VCaP (cell line): ENCODE measurements at regions not wholly inside any gene's neighbourhood (a gene's known extent, or its start where the extent isn't known, plus 50 kb on each side); places are given as distances from the start of the nearest gene placed in this dataset.

Experiments
- H3K27ac ChIP-seq: fragments of 450-650 bp; 2 replicates; pipeline ENCODE4 v1.5.1; 2017
- CTCF ChIP-seq: fragments of 450-650 bp; conservative IDR thresholded peaks from 2 replicates; pipeline ENCODE4 v1.5.1; 2017; ENCODE audit warnings: mild to moderate bottlenecking, moderate library complexity

- H3K27ac ChIP-seq = no peak overlapping the region
- TF ChIP-seq CTCF = no peak
Observed at GRCh38 chr3:110262896-110263295, 808.7 kb upstream of the NECTIN3 start.

GRCh38 chr3:110265302-110265701 is 806.3 kb upstream of the NECTIN3 start:
- no peak for TF ChIP-seq CTCF
- H3K27ac ChIP-seq = no peak overlapping the region

- TF ChIP-seq CTCF = no peak
- H3K27ac ChIP-seq = no peak overlapping the region
Observed at GRCh38 chr3:110267304-110267845, 804.2 kb upstream of the NECTIN3 start.

GRCh38 chr3:110272525-110272924 is 799.1 kb upstream of the NECTIN3 start:
- TF ChIP-seq CTCF = no peak
- no peak overlapping the region for H3K27ac ChIP-seq

GRCh38 chr3:110291886-110292501 is 779.6 kb upstream of the NECTIN3 start:
- no peak for TF ChIP-seq CTCF
- H3K27ac ChIP-seq = no peak overlapping the region

- no peak for TF ChIP-seq CTCF
- H3K27ac ChIP-seq = no peak overlapping the region
Observed at GRCh38 chr3:110293660-110294059, 778.0 kb upstream of the NECTIN3 start.

- TF ChIP-seq CTCF = no peak
- H3K27ac ChIP-seq = no peak overlapping the region
Observed at GRCh38 chr3:110296885-110297284, 774.7 kb upstream of the NECTIN3 start.
